OCI-LY1 (cell line): ENCODE measurements at regions not wholly inside any gene's neighbourhood (a gene's known extent, or its start where the extent isn't known, plus 50 kb on each side); places are given as distances from the start of the nearest gene placed in this dataset.

ENCODE experiments used
- EZH2 ChIP-seq: fragments of 200-600 bp; sonication (generic), shearing (Covaris generic); IDR thresholded peaks from 2 replicates; pipeline ENCODE4 v1.8.0; 2017; ENCODE audit warnings: borderline replicate concordance, mixed run types, mild to moderate bottlenecking, antibody characterized with exemption, low read length, moderate library complexity, mixed read lengths
- TF ChIP-seq, protein P1 (sequence below): fragments of 200-600 bp; sonication (generic), shearing (Covaris generic); IDR thresholded peaks from 2 replicates; pipeline ENCODE4 v1.5.1; 2017; ENCODE audit warnings: mild to moderate bottlenecking, antibody characterized with exemption, low read length, moderate library complexity, mixed read lengths

DNA sequence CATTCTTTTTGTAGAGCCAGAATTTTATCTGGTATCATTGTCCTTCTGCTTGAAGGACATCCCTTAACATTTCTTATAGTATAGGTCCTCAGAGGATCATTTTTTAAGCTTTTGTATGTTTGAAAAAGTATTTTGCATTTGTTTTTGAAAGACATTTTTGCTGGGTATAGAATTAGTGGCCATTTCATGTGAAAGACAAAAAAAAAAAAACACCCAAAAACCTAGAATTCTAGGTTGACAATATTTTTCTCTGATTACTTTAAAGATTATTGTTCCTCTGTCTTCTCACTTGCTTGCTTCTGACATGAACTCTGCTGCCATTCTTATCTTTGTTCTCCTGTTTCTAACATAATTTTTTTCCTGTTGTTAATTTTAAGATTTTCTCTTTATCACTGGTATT, 75.7 kb upstream of the SLC22A16 start:
- TF ChIP-seq, protein P1, sequence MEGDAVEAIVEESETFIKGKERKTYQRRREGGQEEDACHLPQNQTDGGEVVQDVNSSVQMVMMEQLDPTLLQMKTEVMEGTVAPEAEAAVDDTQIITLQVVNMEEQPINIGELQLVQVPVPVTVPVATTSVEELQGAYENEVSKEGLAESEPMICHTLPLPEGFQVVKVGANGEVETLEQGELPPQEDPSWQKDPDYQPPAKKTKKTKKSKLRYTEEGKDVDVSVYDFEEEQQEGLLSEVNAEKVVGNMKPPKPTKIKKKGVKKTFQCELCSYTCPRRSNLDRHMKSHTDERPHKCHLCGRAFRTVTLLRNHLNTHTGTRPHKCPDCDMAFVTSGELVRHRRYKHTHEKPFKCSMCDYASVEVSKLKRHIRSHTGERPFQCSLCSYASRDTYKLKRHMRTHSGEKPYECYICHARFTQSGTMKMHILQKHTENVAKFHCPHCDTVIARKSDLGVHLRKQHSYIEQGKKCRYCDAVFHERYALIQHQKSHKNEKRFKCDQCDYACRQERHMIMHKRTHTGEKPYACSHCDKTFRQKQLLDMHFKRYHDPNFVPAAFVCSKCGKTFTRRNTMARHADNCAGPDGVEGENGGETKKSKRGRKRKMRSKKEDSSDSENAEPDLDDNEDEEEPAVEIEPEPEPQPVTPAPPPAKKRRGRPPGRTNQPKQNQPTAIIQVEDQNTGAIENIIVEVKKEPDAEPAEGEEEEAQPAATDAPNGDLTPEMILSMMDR: no peak
- TF ChIP-seq EZH2: no peak
